Chondrocyte (in vitro differentiated cells): ENCODE measurements at regions not wholly inside any gene's neighbourhood (a gene's known extent, or its start where the extent isn't known, plus 50 kb on each side); places are given as distances from the start of the nearest gene placed in this dataset.

Experiments
- DNase-seq: peaks from one replicate; pipeline ENCODE4 v3.0.0; 2021; ENCODE audit warnings: mixed read lengths, low spot score
- H3K27ac Mint-ChIP-seq: one replicate; pipeline ENCODE4 v1.8.0; 2021; ENCODE audit warnings: mild to moderate bottlenecking, moderate library complexity, mixed read lengths; ENCODE audit not compliant: unreplicated experiment
- H3K27me3 Mint-ChIP-seq: 2 replicates; pipeline ENCODE4 v1.8.0; 2021; ENCODE audit warnings: low read depth, mixed read lengths
- H3K36me3 Mint-ChIP-seq: 2 replicates; pipeline ENCODE4 v1.8.0; 2021; ENCODE audit warnings: low read depth, mixed read lengths
- H3K4me1 Mint-ChIP-seq: 2 replicates; pipeline ENCODE4 v1.8.0; 2021; ENCODE audit warnings: low read depth, mild to moderate bottlenecking, mixed read lengths
- H3K4me3 Mint-ChIP-seq: one replicate; pipeline ENCODE4 v1.8.0; 2021; ENCODE audit warnings: mild to moderate bottlenecking, moderate library complexity, mixed read lengths; ENCODE audit not compliant: unreplicated experiment
- H3K9me3 Mint-ChIP-seq: 2 replicates; pipeline ENCODE4 v1.8.0; 2021; ENCODE audit warnings: low read depth, mixed read lengths
- TF ChIP-seq, protein P1 (sequence below): fragments of 200-600 bp; sonication (generic); IDR thresholded peaks from 2 replicates; pipeline ENCODE4 v1.5.0; 2021; ENCODE audit warnings: antibody characterized with exemption, mild to moderate bottlenecking, moderate library complexity

DNA sequence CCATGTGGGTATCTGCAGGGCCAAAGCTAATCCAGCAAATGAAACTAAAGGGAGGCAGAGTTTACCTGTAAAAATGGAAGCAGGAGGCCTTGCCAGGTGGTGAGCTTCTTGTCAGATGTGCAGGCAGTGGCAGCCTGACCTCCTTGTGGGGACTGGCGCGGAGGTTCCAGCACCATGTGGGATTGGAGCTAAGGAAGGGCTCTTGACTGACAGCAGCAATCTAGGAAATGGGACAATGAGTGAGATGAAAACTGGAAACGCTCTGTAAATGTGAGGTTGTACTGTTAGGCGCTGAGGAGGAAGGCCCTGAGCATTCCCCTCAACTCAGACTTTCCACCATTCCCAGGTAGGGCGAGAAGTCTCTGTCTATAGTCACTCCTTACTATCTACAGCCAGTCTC is 81.8 kb upstream of the ARMC2 start:
- H3K9me3 Mint-ChIP-seq, result peaks cover 4% of the 10 kb centered on the region
- peaks cover 8% of the 10 kb centered on the region for H3K4me1 Mint-ChIP-seq
- DNase-seq, result no peak
- peaks cover 5% of the 10 kb centered on the region for H3K36me3 Mint-ChIP-seq
- no peak overlapping the region for H3K4me3 Mint-ChIP-seq
- peaks cover 9% of the 10 kb centered on the region for H3K27me3 Mint-ChIP-seq
- H3K27ac Mint-ChIP-seq, result no peak overlapping the region
- TF ChIP-seq, protein P1, sequence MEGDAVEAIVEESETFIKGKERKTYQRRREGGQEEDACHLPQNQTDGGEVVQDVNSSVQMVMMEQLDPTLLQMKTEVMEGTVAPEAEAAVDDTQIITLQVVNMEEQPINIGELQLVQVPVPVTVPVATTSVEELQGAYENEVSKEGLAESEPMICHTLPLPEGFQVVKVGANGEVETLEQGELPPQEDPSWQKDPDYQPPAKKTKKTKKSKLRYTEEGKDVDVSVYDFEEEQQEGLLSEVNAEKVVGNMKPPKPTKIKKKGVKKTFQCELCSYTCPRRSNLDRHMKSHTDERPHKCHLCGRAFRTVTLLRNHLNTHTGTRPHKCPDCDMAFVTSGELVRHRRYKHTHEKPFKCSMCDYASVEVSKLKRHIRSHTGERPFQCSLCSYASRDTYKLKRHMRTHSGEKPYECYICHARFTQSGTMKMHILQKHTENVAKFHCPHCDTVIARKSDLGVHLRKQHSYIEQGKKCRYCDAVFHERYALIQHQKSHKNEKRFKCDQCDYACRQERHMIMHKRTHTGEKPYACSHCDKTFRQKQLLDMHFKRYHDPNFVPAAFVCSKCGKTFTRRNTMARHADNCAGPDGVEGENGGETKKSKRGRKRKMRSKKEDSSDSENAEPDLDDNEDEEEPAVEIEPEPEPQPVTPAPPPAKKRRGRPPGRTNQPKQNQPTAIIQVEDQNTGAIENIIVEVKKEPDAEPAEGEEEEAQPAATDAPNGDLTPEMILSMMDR, result no peak

DNA sequence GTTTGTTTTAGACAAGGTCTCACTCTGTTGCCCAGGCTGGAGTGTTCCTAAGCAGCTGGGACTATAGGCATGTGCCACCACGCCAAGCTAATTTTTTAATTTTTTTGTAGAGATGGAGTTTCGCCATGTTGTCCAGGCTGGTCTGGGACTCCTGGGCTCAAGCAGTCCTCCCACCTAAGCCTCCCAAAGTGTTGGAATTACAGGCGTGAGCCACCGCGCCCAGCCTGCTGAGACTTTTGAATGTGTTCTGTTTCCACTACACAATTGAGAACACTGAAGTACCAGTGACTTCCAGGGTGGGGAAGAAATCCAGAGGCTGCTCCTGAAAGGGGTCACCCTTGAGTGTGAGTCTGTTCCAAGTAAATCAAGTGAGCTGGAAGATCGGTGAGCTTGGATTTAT is 81.3 kb upstream of the ARMC2 start:
- Mint-ChIP-seq H3K36me3 (peaks cover 5% of the 10 kb centered on the region), H3K4me1 (peaks cover 7% of the 10 kb centered on the region), H3K9me3 (peaks cover 4% of the 10 kb centered on the region), H3K27me3 (peaks cover 9% of the 10 kb centered on the region), H3K4me3 (no peak overlapping the region), H3K27ac (no peak overlapping the region)
- TF ChIP-seq, protein P1, result no peak
- DNase-seq, result no peak

DNA sequence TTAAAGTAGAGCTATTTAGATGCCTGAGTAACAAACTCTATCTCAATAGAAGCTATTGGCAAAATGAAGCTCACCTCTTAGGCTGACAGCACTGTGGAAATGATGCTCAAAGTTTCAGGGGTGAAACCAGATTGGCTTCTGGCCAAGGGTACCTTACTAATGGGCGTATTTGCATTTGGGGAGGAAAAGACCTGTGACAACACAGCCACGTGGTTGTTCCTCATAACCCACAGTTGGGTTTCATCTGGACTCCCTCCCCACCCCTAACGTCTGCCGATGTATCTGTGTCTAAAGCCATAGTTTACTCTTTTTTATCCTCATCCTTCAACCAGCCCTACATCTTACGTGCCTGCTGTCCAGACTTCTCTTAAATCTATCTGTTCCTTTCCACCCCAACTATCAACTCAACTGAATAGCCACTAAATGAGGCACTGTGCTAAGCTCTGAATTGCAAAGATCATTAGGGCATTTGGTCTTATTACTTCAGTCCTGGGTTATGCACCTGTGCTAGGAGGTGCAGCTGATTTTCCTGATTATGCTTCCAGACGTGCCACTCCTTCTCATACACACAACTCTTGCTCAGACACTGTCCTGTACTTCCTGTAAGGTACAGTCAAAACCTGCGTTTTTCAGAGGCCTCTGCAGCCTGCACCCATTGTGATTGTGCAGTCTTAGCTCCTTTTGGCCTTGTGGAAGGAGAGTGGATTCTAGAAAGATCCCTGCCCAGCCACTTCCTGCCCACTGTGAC is 80.6 kb upstream of the ARMC2 start:
- TF ChIP-seq, protein P1, result no peak
- H3K9me3 Mint-ChIP-seq, result peaks cover 4% of the 10 kb centered on the region
- H3K36me3 Mint-ChIP-seq, result peaks cover 5% of the 10 kb centered on the region
- no peak for DNase-seq
- no peak overlapping the region for H3K27ac Mint-ChIP-seq
- H3K4me3 Mint-ChIP-seq, result no peak overlapping the region
- H3K4me1 Mint-ChIP-seq, result peaks cover 7% of the 10 kb centered on the region
- peaks cover 9% of the 10 kb centered on the region for H3K27me3 Mint-ChIP-seq

DNA sequence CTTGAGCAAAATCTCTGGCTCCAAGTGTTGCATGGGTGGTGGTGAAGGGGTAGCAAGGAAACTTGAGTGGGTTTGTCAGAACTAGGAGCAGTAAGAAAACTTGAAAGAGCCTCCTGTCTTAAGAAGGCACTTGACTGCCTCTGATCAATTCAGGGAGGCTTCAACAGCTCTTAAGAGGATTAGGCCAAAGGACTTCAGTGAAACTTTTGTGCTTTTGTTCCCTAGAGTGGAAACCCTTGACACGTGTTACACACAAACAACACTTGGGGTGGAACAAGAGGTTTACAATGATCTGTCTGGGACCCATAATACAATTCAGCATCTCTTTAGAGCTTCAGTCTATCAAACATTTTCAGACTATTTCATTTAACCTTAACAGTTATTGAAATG is 80.1 kb upstream of the ARMC2 start:
- peaks cover 3% of the 10 kb centered on the region for H3K36me3 Mint-ChIP-seq
- DNase-seq, result no peak
- no peak overlapping the region for H3K27ac Mint-ChIP-seq
- H3K4me1 Mint-ChIP-seq, result peaks cover 7% of the 10 kb centered on the region
- peaks cover 4% of the 10 kb centered on the region for H3K9me3 Mint-ChIP-seq
- H3K4me3 Mint-ChIP-seq, result no peak overlapping the region
- H3K27me3 Mint-ChIP-seq, result peaks cover 7% of the 10 kb centered on the region
- TF ChIP-seq, protein P1, result no peak

DNA sequence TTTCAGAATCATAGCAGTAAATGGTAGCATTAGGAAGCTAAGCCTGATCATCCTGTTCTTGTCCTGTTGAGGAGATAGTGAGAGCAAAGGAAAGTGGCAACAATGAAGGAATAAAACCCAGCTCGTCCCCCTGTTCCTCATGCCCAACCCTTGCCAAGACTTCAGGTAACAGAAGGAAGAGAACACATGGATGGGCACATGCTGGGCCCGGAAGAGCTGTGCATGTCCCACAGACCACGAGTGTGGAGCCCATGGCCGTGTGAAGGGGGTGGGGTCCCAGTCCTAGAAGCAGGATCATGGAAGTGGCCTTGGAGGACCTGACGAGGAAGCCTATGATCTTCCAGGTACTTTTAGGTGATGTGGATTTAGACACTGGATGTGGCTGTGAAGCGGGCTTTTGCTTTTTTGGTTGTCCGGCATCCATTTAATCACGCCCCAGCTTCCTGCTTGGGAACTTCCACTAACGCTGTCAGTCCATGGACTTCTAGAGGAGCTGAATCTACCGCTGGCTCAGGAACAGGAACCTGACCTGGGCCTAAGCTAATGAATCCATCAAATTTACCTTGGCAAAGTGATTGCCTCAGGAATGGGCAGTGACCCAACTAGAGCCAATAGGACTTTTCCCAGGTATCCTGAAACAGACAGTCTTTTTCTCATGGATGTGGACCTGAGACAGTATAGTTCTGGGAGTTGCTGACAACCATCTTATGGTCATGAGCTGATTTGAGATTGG is 79.3 kb upstream of the ARMC2 start:
- Mint-ChIP-seq H3K27me3 (no peaks in the 10 kb centered on the region), H3K27ac (no peak overlapping the region), H3K9me3 (peaks cover 4% of the 10 kb centered on the region), H3K4me3 (no peak overlapping the region), H3K36me3 (no peaks in the 10 kb centered on the region), H3K4me1 (peaks cover 7% of the 10 kb centered on the region)
- TF ChIP-seq, protein P1, result no peak
- no peak for DNase-seq
